RWPE1 (cell line): ENCODE measurements at regions not wholly inside any gene's neighbourhood (a gene's known extent, or its start where the extent isn't known, plus 50 kb on each side); places are given as distances from the start of the nearest gene placed in this dataset.

Experiments
- CTCF ChIA-PET: fragments of 350-600 bp; sonication (Branson Sonifier 250); formaldehyde crosslinking; extraction: SDS; loops from one replicate; lab custom pipeline; 2021; lab: Yijun Ruan, JAX
- POLR2A ChIA-PET: fragments of 400-600 bp; formaldehyde crosslinking; extraction: SDS; loops from one replicate; lab custom pipeline; 2020; ENCODE audit warnings: antibody characterized with exemption; ENCODE audit not compliant: low non-redundant PET; lab: Yijun Ruan, JAX
- DNase-seq: peaks from one replicate; pipeline ENCODE4 v3.0.0; 2012; ENCODE audit warnings: low spot score
- H3K27ac ChIP-seq: fragments of 450-650 bp; 2 replicates; pipeline ENCODE4 v1.5.1; 2017
- TF ChIP-seq, protein P1 (sequence below): fragments of 450-650 bp; conservative IDR thresholded peaks from 2 replicates; pipeline ENCODE4 v1.5.1; 2017; ENCODE audit warnings: low read depth, mild to moderate bottlenecking

DNA sequence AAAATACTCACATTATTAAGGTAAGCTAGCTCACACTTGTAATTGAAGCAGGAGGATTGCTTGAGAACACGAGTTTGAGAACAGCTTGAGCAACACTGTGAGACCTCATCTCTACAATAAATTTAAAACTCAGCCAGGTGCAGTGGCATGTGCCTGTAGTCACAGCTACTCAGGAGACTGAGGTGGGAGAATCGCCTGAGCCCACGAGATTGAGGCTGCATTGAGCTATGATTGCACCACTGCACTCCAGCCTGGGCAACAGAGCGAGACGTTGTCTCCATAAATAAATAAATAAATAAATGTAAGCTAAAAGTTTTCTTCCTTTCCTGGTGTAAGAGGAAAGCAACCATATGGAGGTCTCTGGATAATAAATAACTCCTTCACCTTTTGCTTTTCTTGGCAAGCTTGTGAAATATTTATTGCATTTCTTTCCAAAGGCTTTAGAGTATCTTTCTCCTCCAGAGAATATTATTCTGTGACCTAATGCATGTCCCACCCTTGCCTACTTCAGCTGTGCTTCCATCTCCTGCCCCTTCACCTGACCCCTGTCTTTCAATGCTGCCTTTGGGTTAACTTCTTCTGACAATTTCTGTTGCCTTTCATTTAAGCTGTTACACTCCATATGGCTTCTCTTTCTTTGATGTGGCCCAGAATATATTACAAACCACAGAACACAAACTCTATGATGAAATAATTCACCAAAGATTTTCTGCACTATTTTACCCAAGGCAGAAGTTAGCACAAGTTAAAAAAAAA lies 280.7 kb upstream of the RND3 start:
- CTCF ChIA-PET, result interaction anchor here (0.7 kb wide), 1 partner anchor 242 kb away, joined by 3 read pairs; no protein-coding TSS in a partner anchor
- POLR2A ChIA-PET, result no interaction called here
- H3K27ac ChIP-seq, result no peak overlapping the region
- DNase-seq, result no peak
- TF ChIP-seq, protein P1, sequence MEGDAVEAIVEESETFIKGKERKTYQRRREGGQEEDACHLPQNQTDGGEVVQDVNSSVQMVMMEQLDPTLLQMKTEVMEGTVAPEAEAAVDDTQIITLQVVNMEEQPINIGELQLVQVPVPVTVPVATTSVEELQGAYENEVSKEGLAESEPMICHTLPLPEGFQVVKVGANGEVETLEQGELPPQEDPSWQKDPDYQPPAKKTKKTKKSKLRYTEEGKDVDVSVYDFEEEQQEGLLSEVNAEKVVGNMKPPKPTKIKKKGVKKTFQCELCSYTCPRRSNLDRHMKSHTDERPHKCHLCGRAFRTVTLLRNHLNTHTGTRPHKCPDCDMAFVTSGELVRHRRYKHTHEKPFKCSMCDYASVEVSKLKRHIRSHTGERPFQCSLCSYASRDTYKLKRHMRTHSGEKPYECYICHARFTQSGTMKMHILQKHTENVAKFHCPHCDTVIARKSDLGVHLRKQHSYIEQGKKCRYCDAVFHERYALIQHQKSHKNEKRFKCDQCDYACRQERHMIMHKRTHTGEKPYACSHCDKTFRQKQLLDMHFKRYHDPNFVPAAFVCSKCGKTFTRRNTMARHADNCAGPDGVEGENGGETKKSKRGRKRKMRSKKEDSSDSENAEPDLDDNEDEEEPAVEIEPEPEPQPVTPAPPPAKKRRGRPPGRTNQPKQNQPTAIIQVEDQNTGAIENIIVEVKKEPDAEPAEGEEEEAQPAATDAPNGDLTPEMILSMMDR, result no peak

DNA sequence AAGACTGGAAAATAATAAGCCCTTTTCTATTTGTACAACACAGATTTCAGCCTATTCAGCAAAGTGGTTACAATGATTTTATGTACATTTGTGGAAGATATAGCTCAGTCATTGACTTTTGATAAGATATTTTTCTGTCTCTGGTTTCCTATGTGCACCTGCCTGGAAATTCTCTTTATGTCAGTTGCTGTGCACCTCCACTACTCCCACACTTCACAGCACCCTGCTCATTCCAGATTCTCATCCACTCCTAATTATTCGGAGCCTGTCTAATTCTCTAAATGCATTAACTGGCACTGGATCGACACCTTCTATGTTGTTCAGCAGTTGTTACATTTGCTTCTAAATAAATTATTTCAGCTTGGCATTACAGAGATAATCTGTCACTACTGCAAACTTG lies 275.1 kb upstream of the RND3 start:
- DNase-seq, result no peak
- ChIA-PET POLR2A (no interaction called here), CTCF (no interaction called here)
- no peak overlapping the region for H3K27ac ChIP-seq
- TF ChIP-seq, protein P1, result no peak

DNA sequence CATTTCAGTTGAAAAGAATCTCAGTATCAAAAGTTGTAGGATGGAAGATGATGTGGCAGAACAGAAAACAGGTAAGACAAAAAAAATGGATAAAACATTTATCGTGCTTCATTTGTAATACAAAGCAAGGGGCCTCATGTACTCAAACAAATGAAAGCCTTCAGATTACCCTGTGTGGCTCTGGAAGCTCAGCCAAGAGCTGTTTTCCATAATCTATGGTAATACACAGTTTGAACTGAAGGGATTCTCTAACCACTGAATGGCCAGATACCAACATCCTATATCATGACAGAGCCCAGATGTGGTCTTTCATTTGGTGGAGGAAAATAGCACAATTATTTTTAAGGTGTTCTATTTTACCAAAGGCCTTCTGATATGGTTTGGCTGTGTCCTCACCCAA lies 272.1 kb upstream of the RND3 start:
- TF ChIP-seq, protein P1, result no peak
- H3K27ac ChIP-seq, result no peak overlapping the region
- POLR2A ChIA-PET, result no interaction called here
- CTCF ChIA-PET, result interaction anchor here (0.7 kb wide), 1 partner anchor 106 kb away, joined by 3 read pairs; no protein-coding TSS in a partner anchor
- DNase-seq, result no peak

DNA sequence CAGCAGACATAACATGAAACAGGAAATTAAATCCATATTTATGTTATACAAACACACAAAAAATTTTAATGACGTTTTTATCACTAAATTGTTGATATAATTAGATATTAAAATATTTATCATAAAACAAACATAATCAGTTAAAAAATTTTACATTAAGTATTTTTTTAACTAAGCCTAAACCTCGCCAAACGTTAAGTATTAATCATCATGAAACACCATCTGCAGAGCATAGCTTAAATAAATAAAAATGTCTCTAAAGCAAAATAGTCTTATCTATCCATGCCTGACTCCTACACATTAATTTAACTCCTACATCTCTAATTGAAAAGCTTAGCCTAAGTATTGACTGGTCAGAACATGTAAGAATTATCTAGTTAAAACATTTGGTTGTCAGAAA lies 271.6 kb upstream of the RND3 start:
- TF ChIP-seq, protein P1, result no peak
- ChIA-PET POLR2A (no interaction called here), CTCF (no interaction called here)
- no peak overlapping the region for H3K27ac ChIP-seq
- no peak for DNase-seq

DNA sequence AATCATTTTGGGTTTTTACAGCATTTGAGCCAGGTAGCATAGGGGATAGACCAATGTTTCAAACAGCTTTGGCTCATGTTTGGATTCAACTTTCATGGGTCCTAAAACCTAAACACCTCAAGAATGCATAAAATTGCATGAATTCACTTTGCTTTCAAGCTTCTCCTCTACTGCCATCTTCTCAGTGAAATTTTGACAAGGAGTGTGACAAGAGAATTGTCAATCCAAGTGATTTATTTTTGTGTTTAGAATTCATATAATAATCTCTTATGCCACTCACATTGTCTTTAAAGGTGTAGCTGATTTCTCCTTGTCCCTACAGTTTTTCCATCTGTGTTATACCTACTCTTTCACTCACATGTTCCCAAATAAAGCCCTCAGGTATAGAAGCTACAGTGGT lies 264.8 kb upstream of the RND3 start:
- TF ChIP-seq, protein P1, result no peak
- ChIA-PET CTCF (no interaction called here), POLR2A (no interaction called here)
- no peak for DNase-seq
- no peak overlapping the region for H3K27ac ChIP-seq

DNA sequence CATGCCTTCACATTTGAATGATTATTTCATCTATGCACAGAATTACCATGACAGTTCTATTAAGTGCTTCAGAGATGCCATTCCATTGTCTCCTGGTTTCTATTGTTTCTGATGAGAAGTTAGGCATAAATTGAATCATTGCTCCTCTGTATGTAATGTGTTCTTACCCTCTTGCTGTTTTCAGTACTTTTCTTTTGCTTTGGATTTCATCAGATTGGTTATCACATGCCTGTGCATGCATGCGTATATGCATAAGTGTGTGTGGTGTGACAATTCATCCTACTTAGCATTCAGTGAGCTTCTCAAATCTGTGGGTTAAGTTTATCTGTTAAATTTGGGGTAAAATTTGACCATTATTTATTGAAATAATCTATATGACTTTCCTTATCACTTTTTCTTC lies 263.3 kb upstream of the RND3 start:
- TF ChIP-seq, protein P1, result no peak
- no peak for DNase-seq
- H3K27ac ChIP-seq, result no peak overlapping the region
- ChIA-PET POLR2A (no interaction called here), CTCF (no interaction called here)
